Neuronal stem cell (in vitro differentiated cells): ENCODE measurements at regions not wholly inside any gene's neighbourhood (a gene's known extent, or its start where the extent isn't known, plus 50 kb on each side); places are given as distances from the start of the nearest gene placed in this dataset.

Experiments
- DNase-seq: peaks from one replicate; pipeline ENCODE4 v3.0.0-alpha.2; 2013; ENCODE audit warnings: low spot score
- H2AFZ ChIP-seq: one replicate; pipeline ENCODE4 v1.6.1; 2013; ENCODE audit warnings: mild to moderate bottlenecking, low read length, inconsistent platforms
- H2AK5ac ChIP-seq: 2 replicates; pipeline ENCODE4 v1.6.1; 2013; ENCODE audit warnings: low read depth, mild to moderate bottlenecking, inconsistent platforms, low read length, moderate library complexity, mixed read lengths
- H2BK120ac ChIP-seq: 2 replicates; pipeline ENCODE4 v1.6.1; 2013; ENCODE audit warnings: low read depth, mild to moderate bottlenecking, inconsistent platforms, low read length, moderate library complexity, mixed read lengths
- H2BK12ac ChIP-seq: one replicate; pipeline ENCODE4 v1.6.1; 2013; ENCODE audit warnings: low read length, inconsistent platforms
- H2BK15ac ChIP-seq: 2 replicates; pipeline ENCODE4 v1.6.1; 2013; ENCODE audit warnings: mild to moderate bottlenecking, low read length, inconsistent platforms, mixed read lengths
- H2BK5ac ChIP-seq: one replicate; pipeline ENCODE4 v1.6.1; 2013; ENCODE audit warnings: inconsistent platforms, mild to moderate bottlenecking, low read length, moderate library complexity
- H3K14ac ChIP-seq: one replicate; pipeline ENCODE4 v1.6.1; 2013; ENCODE audit warnings: low read length, inconsistent platforms
- H3K18ac ChIP-seq: 2 replicates; pipeline ENCODE4 v1.6.1; 2013; ENCODE audit warnings: low read length, inconsistent platforms
- H3K23ac ChIP-seq: 2 replicates; pipeline ENCODE4 v1.6.1; 2013; ENCODE audit warnings: low read depth, mild to moderate bottlenecking, mixed read lengths, low read length, inconsistent platforms; ENCODE audit not compliant: poor library complexity
- H3K27ac ChIP-seq: replicated peaks from 3 replicates; pipeline ENCODE4 v1.5.1; 2013; ENCODE audit warnings: low read length, inconsistent platforms
- H3K27me3 ChIP-seq, 3 experiments: 2 replicates each; pipeline ENCODE4 v1.6.1; 2013; ENCODE audit warnings: low read length in 3 of 3, mild to moderate bottlenecking in 2 of 3, inconsistent platforms in 1 of 3, low read depth in 1 of 3, mixed read lengths in 1 of 3, moderate library complexity in 1 of 3; ENCODE audit not compliant: control insufficient read depth in 3 of 3, insufficient read depth in 3 of 3
- H3K36me3 ChIP-seq, 2 donors: replicated peaks in 1 of 2; 2 replicates each; pipeline ENCODE4 v1.6.1; 2013; ENCODE audit warnings: low read length in 2 of 2; ENCODE audit not compliant: control insufficient read depth in 2 of 2, insufficient read depth in 2 of 2
- H3K4ac ChIP-seq: 2 replicates; pipeline ENCODE4 v1.6.1; 2013; ENCODE audit warnings: inconsistent platforms, mild to moderate bottlenecking, low read length, moderate library complexity
- H3K4me1 ChIP-seq, 2 donors: 1 replicate in 1 of 2; 2 replicates in 1 of 2; pipeline ENCODE4 v1.6.1; 2013; ENCODE audit warnings: low read length in 2 of 2, low read depth in 1 of 2; ENCODE audit not compliant: control insufficient read depth in 2 of 2, insufficient read depth in 1 of 2
- H3K4me2 ChIP-seq: one replicate; pipeline ENCODE4 v1.6.1; 2013; ENCODE audit warnings: mild to moderate bottlenecking, low read length, inconsistent platforms; ENCODE audit not compliant: insufficient read depth, poor library complexity, severe bottlenecking
- H3K4me3 ChIP-seq, 2 donors: 2 replicates each; pipeline ENCODE4 v1.5.1; 2013; ENCODE audit warnings: low read length in 2 of 2, mild to moderate bottlenecking in 2 of 2, inconsistent platforms in 1 of 2, moderate library complexity in 1 of 2
- H3K79me1 ChIP-seq: one replicate; pipeline ENCODE4 v1.6.1; 2013; ENCODE audit warnings: low read depth, mild to moderate bottlenecking, inconsistent platforms, low read length, moderate library complexity
- H3K9ac ChIP-seq: one replicate; pipeline ENCODE4 v1.6.1; 2013; ENCODE audit warnings: mild to moderate bottlenecking, low read depth, low read length, inconsistent platforms; ENCODE audit not compliant: poor library complexity
- H3K9me3 ChIP-seq, 2 donors: replicated peaks in 1 of 2; 2 replicates each; pipeline versions ENCODE3 to v1.6.1; 2013; ENCODE audit warnings: low read length in 2 of 2, mild to moderate bottlenecking in 2 of 2, inconsistent platforms in 1 of 2, low read depth in 1 of 2, mixed read lengths in 1 of 2, moderate library complexity in 1 of 2; ENCODE audit not compliant: control insufficient read depth in 2 of 2, insufficient read depth in 1 of 2
- H4K8ac ChIP-seq: one replicate; pipeline ENCODE4 v1.6.1; 2013; ENCODE audit warnings: low read depth, mild to moderate bottlenecking, inconsistent platforms, low read length, moderate library complexity
- H4K91ac ChIP-seq: one replicate; pipeline ENCODE4 v1.6.1; 2013; ENCODE audit warnings: low read length, low read depth, mild to moderate bottlenecking, inconsistent platforms; ENCODE audit not compliant: poor library complexity
- WGBS, 2 donors: extraction: QIAGEN DNeasy Blood & Tissue Kit; methylation state at CpG; one replicate each; pipeline ENCODE4 v1.1.7; 2013; ENCODE audit warnings: missing lambda C conversion rate in 2 of 2, mixed read lengths in 1 of 2; ENCODE audit not compliant: insufficient read length in 2 of 2, insufficient replicate concordance in 1 of 2; ENCODE audit errors: extremely low coverage in 2 of 2; 5-methylcytosine and 5-hydroxymethylcytosine counted together

GRCh38 chr5:180411948-180412347 is 58.8 kb upstream of the GFPT2 start:
- WGBS, 2 donors, result no CpG with 5 or more reads among the region's 10 CpGs

GRCh38 chr5:180414176-180414575 is 61.0 kb upstream of the GFPT2 start:
- Histone ChIP-seq H4K8ac (no peak overlapping the region), H3K23ac (no peak overlapping the region), H3K18ac (no peak overlapping the region), H3K27ac (no peak overlapping the region), H3K9ac (no peak overlapping the region), H3K4me1 (no peaks in the 10 kb centered on the region), H3K4me3 (no peak overlapping the region), H3K27me3 (no peaks in the 10 kb centered on the region), H2BK5ac (no peak overlapping the region), H2AFZ (no peak overlapping the region), H2BK12ac (no peak overlapping the region), H2AK5ac (no peak overlapping the region), H3K36me3 (no peaks in the 10 kb centered on the region), H3K79me1 (no peaks in the 10 kb centered on the region), H3K4ac (no peak overlapping the region), H2BK15ac (no peak overlapping the region), H4K91ac (no peak overlapping the region), H3K14ac (no peak overlapping the region), H3K4me2 (no peak overlapping the region), H3K9me3 (no peaks in the 10 kb centered on the region), H2BK120ac (no peak overlapping the region)
- DNase-seq, result no peak
- no CpG with 5 or more reads among the region's 4 CpGs for WGBS, 2 donors

More at GRCh38 chr5:180411948-180412347, 58.8 kb upstream of the GFPT2 start:
- Histone ChIP-seq H2BK15ac (no peak overlapping the region), H3K9me3 (no peaks in the 10 kb centered on the region), H3K14ac (no peak overlapping the region), H2BK12ac (no peak overlapping the region), H3K18ac (no peak overlapping the region), H2BK5ac (no peak overlapping the region), H3K4ac (no peak overlapping the region), H3K23ac (no peak overlapping the region), H3K4me2 (no peak overlapping the region), H2AFZ (no peak overlapping the region), H3K36me3 (no peaks in the 10 kb centered on the region), H4K91ac (no peak overlapping the region), H3K9ac (no peak overlapping the region), H2AK5ac (no peak overlapping the region), H4K8ac (no peak overlapping the region), H3K4me1 (no peaks in the 10 kb centered on the region), H3K27me3 (no peaks in the 10 kb centered on the region), H3K27ac (no peak overlapping the region), H2BK120ac (no peak overlapping the region), H3K79me1 (no peaks in the 10 kb centered on the region), H3K4me3 (no peak overlapping the region)
- no peak for DNase-seq

GRCh38 chr5:180421672-180422071 is 68.5 kb upstream of the GFPT2 start:
- Histone ChIP-seq H4K8ac (no peak overlapping the region), H2AFZ (no peak overlapping the region), H2BK120ac (no peak overlapping the region), H3K23ac (no peak overlapping the region), H3K27ac (no peak overlapping the region), H3K18ac (no peak overlapping the region), H3K4ac (no peak overlapping the region), H4K91ac (no peak overlapping the region), H2AK5ac (no peak overlapping the region), H2BK12ac (no peak overlapping the region), H3K4me3 (no peak overlapping the region), H2BK15ac (no peak overlapping the region), H3K14ac (no peak overlapping the region), H2BK5ac (no peak overlapping the region), H3K79me1 (no peaks in the 10 kb centered on the region), H3K4me2 (no peak overlapping the region), H3K4me1 (peaks cover 0 to 2% of the 10 kb centered on the region in 2 donors), H3K9ac (no peak overlapping the region), H3K9me3 (no peaks in the 10 kb centered on the region), H3K36me3 (no peaks in the 10 kb centered on the region), H3K27me3 (no peaks in the 10 kb centered on the region)
- DNase-seq, result no peak
- no CpG with 5 or more reads among the region's 3 CpGs for WGBS, 2 donors

- Histone ChIP-seq H4K8ac (no peak overlapping the region), H4K91ac (no peak overlapping the region), H2BK12ac (no peak overlapping the region), H3K9ac (no peak overlapping the region), H3K79me1 (no peaks in the 10 kb centered on the region), H3K18ac (no peak overlapping the region), H3K27ac (no peak overlapping the region), H3K14ac (no peak overlapping the region), H2BK120ac (no peak overlapping the region), H3K9me3 (no peaks in the 10 kb centered on the region), H3K4me2 (no peak overlapping the region), H3K27me3 (no peaks in the 10 kb centered on the region), H3K4ac (no peak overlapping the region), H3K4me1 (peaks cover 0 to 2% of the 10 kb centered on the region in 2 donors), H3K36me3 (no peaks in the 10 kb centered on the region), H2BK5ac (no peak overlapping the region), H3K4me3 (no peak overlapping the region), H2AK5ac (no peak overlapping the region), H3K23ac (no peak overlapping the region), H2AFZ (no peak overlapping the region), H2BK15ac (no peak overlapping the region)
- WGBS, 2 donors, result no CpG with 5 or more reads among the region's 2 CpGs
- DNase-seq, result no peak
Measured at GRCh38 chr5:180423133-180423532, 70.0 kb upstream of the GFPT2 start.
